B cell (primary cell): ENCODE measurements at regions not wholly inside any gene's neighbourhood (a gene's known extent, or its start where the extent isn't known, plus 50 kb on each side); places are given as distances from the start of the nearest gene placed in this dataset.
A peak's percentile ranks its signal among the peaks of the same experiment; 100 is the strongest.

Source experiments
- ATAC-seq: fragments of 200-7000 bp; cut with Tn5 transposase; one replicate; pipeline ENCODE4 v1.10.0; 2021; ENCODE audit warnings: low read depth, mild to moderate bottlenecking, moderate number of reproducible peaks, moderate library complexity
- CTCF ChIA-PET: fragments of 350-600 bp; sonication (Branson Sonifier 250); formaldehyde crosslinking; loops from one replicate; lab custom pipeline; 2021; ENCODE audit warnings: antibody characterized with exemption, inconsistent platforms; lab: Charles Lee
- POLR2A ChIA-PET: fragments of 350-600 bp; sonication (Branson Sonifier 250); formaldehyde crosslinking; loops from one replicate; lab custom pipeline; 2021; ENCODE audit warnings: antibody characterized with exemption; lab: Charles Lee
- DNase-seq: peaks from one replicate; pipeline ENCODE4 v3.0.0; 2013
- H2AFZ ChIP-seq: 2 replicates; pipeline ENCODE4 v1.6.1; 2012; ENCODE audit warnings: mild to moderate bottlenecking, low read depth, low read length; ENCODE audit not compliant: insufficient read depth, poor library complexity, severe bottlenecking
- H3K27ac ChIP-seq, 2 donors: 1 replicate in 1 of 2; 2 replicates in 1 of 2; pipeline ENCODE4 v1.5.1; 2012 to 2013; ENCODE audit warnings: low read length in 2 of 2, mild to moderate bottlenecking in 2 of 2, moderate library complexity in 1 of 2
- H3K27me3 ChIP-seq, 4 experiments: fragments of 200-600 bp in 1 of 4; sonication (generic) in 1 of 4; replicated peaks in 1 of 4; 1 replicate in 2 of 4; 2 replicates in 2 of 4; pipeline versions ENCODE4 v1.6.1 to v1.7.0; 2013 to 2016; ENCODE audit warnings: low read length in 3 of 4, mild to moderate bottlenecking in 2 of 4, mixed read lengths in 1 of 4, moderate library complexity in 1 of 4; ENCODE audit not compliant: insufficient read depth in 4 of 4, control insufficient read depth in 3 of 4; ENCODE audit errors: control extremely low read depth in 1 of 4
- H3K36me3 ChIP-seq, 2 experiments: replicated peaks in 1 of 2; 1 replicate in 1 of 2; 2 replicates in 1 of 2; pipeline versions ENCODE4 v1.6.1 to v1.7.1; 2013; ENCODE audit warnings: low read length in 1 of 2; ENCODE audit not compliant: insufficient read depth in 2 of 2, control insufficient read depth in 1 of 2; ENCODE audit errors: control extremely low read depth in 1 of 2, extremely low read depth in 1 of 2
- H3K4me1 ChIP-seq, 2 donors: fragments of 200-600 bp in 1 of 2; sonication (generic) in 1 of 2; 1 replicate in 1 of 2; 2 replicates in 1 of 2; pipeline versions ENCODE4 v1.5.1 to v1.6.1; 2013 to 2017; ENCODE audit warnings: low read length in 2 of 2; ENCODE audit not compliant: control insufficient read depth in 2 of 2, insufficient read depth in 2 of 2
- H3K4me2 ChIP-seq: replicated peaks from 2 replicates; pipeline ENCODE3; 2012; ENCODE audit warnings: mild to moderate bottlenecking, low read depth, low read length; ENCODE audit not compliant: poor library complexity, severe bottlenecking
- H3K4me3 ChIP-seq, 5 experiments: fragments of 200-600 bp in 1 of 5; sonication (generic) in 1 of 5; 1 replicate in 3 of 5; 2 replicates in 2 of 5; pipeline versions ENCODE4 v1.5.1 to v1.7.0; 2011 to 2016; ENCODE audit warnings: low read length in 4 of 5, mild to moderate bottlenecking in 4 of 5, low read depth in 2 of 5, control low read depth in 1 of 5, moderate library complexity in 1 of 5; ENCODE audit not compliant: insufficient read depth in 1 of 5; ENCODE audit errors: control extremely low read depth in 1 of 5, extremely low read depth in 1 of 5
- H3K79me2 ChIP-seq: fragments of 200-600 bp; sonication (generic); one replicate; pipeline ENCODE4 v1.6.0; 2016; ENCODE audit warnings: low read length; ENCODE audit not compliant: control insufficient read depth, insufficient read depth
- H3K9ac ChIP-seq: fragments of 200-600 bp; sonication (generic); 2 replicates; pipeline ENCODE4 v1.6.1; 2017; ENCODE audit warnings: mild to moderate bottlenecking, low read length, moderate library complexity
- H3K9me3 ChIP-seq, 3 donors: one replicate each; pipeline versions ENCODE4 v1.6.1 to v1.7.1; 2013; ENCODE audit warnings: low read length in 2 of 3; ENCODE audit not compliant: control insufficient read depth in 2 of 3, insufficient read depth in 1 of 3; ENCODE audit errors: control extremely low read depth in 1 of 3
- H4K20me1 ChIP-seq: 2 replicates; pipeline ENCODE4 v1.6.0; 2012; ENCODE audit warnings: mild to moderate bottlenecking, low read length; ENCODE audit not compliant: insufficient read depth, control insufficient read depth, poor library complexity, severe bottlenecking
- H3K27ac Mint-ChIP-seq: one replicate; pipeline ENCODE4 v1.8.0; 2021; ENCODE audit warnings: mixed read lengths
- H3K27me3 Mint-ChIP-seq: one replicate; pipeline ENCODE4 v1.8.0; 2021; ENCODE audit warnings: mixed read lengths
- H3K4me1 Mint-ChIP-seq: one replicate; pipeline ENCODE4 v1.8.0; 2021; ENCODE audit warnings: mixed read lengths
- H3K4me3 Mint-ChIP-seq: one replicate; pipeline ENCODE4 v1.8.0; 2021; ENCODE audit warnings: mixed read lengths
- H3K9me3 Mint-ChIP-seq: one replicate; pipeline ENCODE4 v1.8.0; 2022; ENCODE audit warnings: mixed read lengths; ENCODE audit not compliant: insufficient read depth
- CTCF ChIP-seq: fragments of 200-600 bp; IDR thresholded peaks from one replicate; pipeline ENCODE4 v1.8.0; 2022; ENCODE audit warnings: antibody characterized with exemption, mild to moderate bottlenecking
- EZH2 ChIP-seq: IDR thresholded peaks from 2 replicates; pipeline ENCODE4 v1.6.1; 2012; ENCODE audit warnings: borderline replicate concordance, low read depth, mild to moderate bottlenecking, moderate library complexity, low read length; ENCODE audit not compliant: insufficient read depth, poor library complexity, severe bottlenecking
- WGBS: methylation state at CpG from one replicate; pipeline ENCODE4 v1.1.5; 2013; ENCODE audit warnings: missing lambda C conversion rate; ENCODE audit not compliant: insufficient coverage; 5-methylcytosine and 5-hydroxymethylcytosine counted together
- intact Hi-C: fragments of 100-400 bp; cut with micrococcal nuclease; formaldehyde crosslinking; loops from one replicate; pipeline ENCODE4 v1.10.0; 2022

- no peaks in the 10 kb centered on the region for H4K20me1 ChIP-seq
- intact Hi-C loops, result loop anchor here (5.0 kb wide), 2 partner anchors 651 to 851 kb away; no protein-coding TSS in a partner anchor
- ATAC-seq (no peak), DNase-seq (no peak)
- no peaks in the 10 kb centered on the region for H3K36me3 ChIP-seq
- H3K4me1 ChIP-seq, result peaks cover 0 to 6% of the 10 kb centered on the region in 2 donors
- peaks cover 7% of the 10 kb centered on the region for H3K27me3 Mint-ChIP-seq
- H3K4me1 Mint-ChIP-seq, result peaks cover 4% of the 10 kb centered on the region
- H3K79me2 ChIP-seq, result no peaks in the 10 kb centered on the region
- no peak overlapping the region for H2AFZ ChIP-seq
- TF ChIP-seq CTCF (no peak), EZH2 (no peak)
- peaks cover 0 to 7% (median 0%) of the 10 kb centered on the region in 4 experiments for H3K27me3 ChIP-seq
- no peak overlapping the region for H3K4me2 ChIP-seq
- no peak overlapping the region for H3K4me3 ChIP-seq
- H3K9me3 Mint-ChIP-seq, result no peaks in the 10 kb centered on the region
- CTCF ChIA-PET, result interaction anchor here (1.9 to 2.0 kb wide), 2 partner anchors 18 to 652 kb away, joined by 5 to 6 read pairs; no protein-coding TSS in a partner anchor
- no CpG with 5 or more reads among the region's 1 CpG for whole genome bisulfite sequencing
- H3K9ac ChIP-seq, result no peak overlapping the region
- POLR2A ChIA-PET, result no interaction called here
- no peaks in the 10 kb centered on the region for H3K9me3 ChIP-seq
- no peak overlapping the region for H3K4me3 Mint-ChIP-seq
- no peak overlapping the region for H3K27ac Mint-ChIP-seq
- H3K27ac ChIP-seq, result no peak overlapping the region
Measured at GRCh38 chr11:103680826-103681225, 355.6 kb upstream of the DDI1 start.

GRCh38 chr11:103681855-103682254 lies 354.6 kb upstream of the DDI1 start:
- no peak overlapping the region for H3K4me3 ChIP-seq
- H4K20me1 ChIP-seq, result no peaks in the 10 kb centered on the region
- H3K4me1 ChIP-seq, result peaks cover 0 to 6% of the 10 kb centered on the region in 2 donors
- H3K27ac Mint-ChIP-seq, result no peak overlapping the region
- H3K9ac ChIP-seq, result no peak overlapping the region
- ATAC-seq (no peak), DNase-seq (no peak)
- peaks cover 0 to 7% (median 0%) of the 10 kb centered on the region in 4 experiments for H3K27me3 ChIP-seq
- H3K36me3 ChIP-seq, result no peaks in the 10 kb centered on the region
- intact Hi-C loops, result loop anchor here (2.0 to 5.0 kb wide), 3 partner anchors 471 to 850 kb away; no protein-coding TSS in a partner anchor
- no peaks in the 10 kb centered on the region for H3K79me2 ChIP-seq
- TF ChIP-seq CTCF (no peak), EZH2 (no peak)
- ChIA-PET POLR2A (no interaction called here), CTCF (interaction anchor here (0.8 to 2.0 kb wide), 8 partner anchors 19 to 927 kb away, joined by 3 to 6 read pairs (median 4); no protein-coding TSS in a partner anchor)
- H3K27me3 Mint-ChIP-seq, result peaks cover 3% of the 10 kb centered on the region
- H3K27ac ChIP-seq, result no peak overlapping the region
- H3K9me3 Mint-ChIP-seq, result no peaks in the 10 kb centered on the region
- H2AFZ ChIP-seq, result peak overlapping the region; percentile 28
- no peaks in the 10 kb centered on the region for H3K9me3 ChIP-seq
- H3K4me3 Mint-ChIP-seq, result no peak overlapping the region
- no CpG with 5 or more reads among the region's 7 CpGs for WGBS
- H3K4me2 ChIP-seq, result no peak overlapping the region
- H3K4me1 Mint-ChIP-seq, result peaks cover 4% of the 10 kb centered on the region
